ENCODE measurements at regions not wholly inside any gene's neighbourhood (a gene's known extent, or its start where the extent isn't known, plus 50 kb on each side); places are given as distances from the start of the nearest gene placed in this dataset.

- Mint-ChIP-seq H3K4me3 (no peak overlapping the region), H3K4me1 (ENCODE audit: low read depth) (no peaks in the 10 kb centered on the region), H3K36me3 (no peaks in the 10 kb centered on the region), H3K27ac (no peak overlapping the region), H3K27me3 (peaks cover 2% of the 10 kb centered on the region), H3K9me3 (no peaks in the 10 kb centered on the region)
- ChIA-PET CTCF (no interaction called here), POLR2A (no interaction called here)
- intact Hi-C loops (cut with micrococcal nuclease) = no loop called here
- no peak for DNase-seq
Observed at GRCh38 chr1:57517587-57518374, 93.9 kb upstream of the DAB1 start.

- POLR2A ChIA-PET = no interaction called here
- H3K27ac Mint-ChIP-seq = no peak overlapping the region
- CTCF ChIA-PET = no interaction called here
- no peaks in the 10 kb centered on the region for H3K36me3 Mint-ChIP-seq
- no peak overlapping the region for H3K4me3 Mint-ChIP-seq
- H3K9me3 Mint-ChIP-seq = no peaks in the 10 kb centered on the region
- peaks cover 2% of the 10 kb centered on the region for H3K27me3 Mint-ChIP-seq
- intact Hi-C loops (cut with micrococcal nuclease) = no loop called here
- H3K4me1 Mint-ChIP-seq (ENCODE audit: low read depth) = no peaks in the 10 kb centered on the region
- DNase-seq = no peak
Observed at GRCh38 chr1:57512386-57512785, 88.5 kb upstream of the DAB1 start.

DNA sequence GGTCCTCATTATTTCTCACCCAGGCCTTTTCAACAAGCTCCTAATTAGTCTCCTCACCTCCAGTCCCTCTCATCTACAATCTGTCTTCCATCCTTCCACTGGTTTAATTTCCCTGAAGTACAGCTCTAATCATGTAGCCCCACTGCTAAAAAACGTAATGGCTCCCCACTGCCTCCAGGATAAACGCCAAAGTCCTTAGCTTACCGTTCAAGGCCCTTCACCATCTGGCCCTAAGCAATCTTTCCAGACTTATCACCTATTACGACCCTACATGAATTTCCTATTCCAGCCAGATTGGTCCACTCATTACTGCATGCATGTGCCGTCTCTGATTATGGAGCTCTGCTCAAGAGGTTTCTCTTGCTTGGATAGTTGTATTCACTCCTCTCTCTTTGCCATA lies 83.1 kb upstream of the DAB1 start:
- H3K4me1 Mint-ChIP-seq (ENCODE audit: low read depth) = no peaks in the 10 kb centered on the region
- no peaks in the 10 kb centered on the region for H3K27me3 Mint-ChIP-seq
- DNase-seq = no peak
- CTCF ChIA-PET = no interaction called here
- POLR2A ChIA-PET = no interaction called here
- no peaks in the 10 kb centered on the region for H3K36me3 Mint-ChIP-seq
- H3K27ac Mint-ChIP-seq = no peak overlapping the region
- intact Hi-C loops (cut with micrococcal nuclease) = no loop called here
- H3K4me3 Mint-ChIP-seq = no peak overlapping the region
- H3K9me3 Mint-ChIP-seq = no peaks in the 10 kb centered on the region

DNA sequence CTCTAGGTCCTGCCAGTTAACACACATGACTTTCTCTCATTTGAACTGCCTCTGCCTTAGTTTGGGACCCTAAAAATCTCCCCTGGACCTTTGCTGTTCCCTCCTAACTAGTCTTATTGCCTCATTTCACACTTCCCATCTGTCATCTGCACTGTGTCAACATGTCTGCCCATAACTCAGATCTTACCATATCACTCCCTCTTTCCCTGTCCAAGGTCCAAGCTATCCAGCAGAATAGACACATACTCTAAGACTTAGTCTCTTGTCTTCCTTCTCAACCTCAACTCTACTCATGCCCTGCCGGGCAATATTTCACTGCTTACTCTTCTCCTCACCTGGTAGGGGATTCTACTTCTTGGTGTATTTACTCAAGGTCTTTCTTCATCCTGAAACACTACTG lies 79.5 kb upstream of the DAB1 start:
- ChIA-PET POLR2A (no interaction called here), CTCF (no interaction called here)
- Mint-ChIP-seq H3K4me3 (no peak overlapping the region), H3K27ac (no peak overlapping the region), H3K9me3 (no peaks in the 10 kb centered on the region), H3K36me3 (no peaks in the 10 kb centered on the region), H3K27me3 (no peaks in the 10 kb centered on the region), H3K4me1 (ENCODE audit: low read depth) (no peaks in the 10 kb centered on the region)
- intact Hi-C loops (cut with micrococcal nuclease) = no loop called here
- DNase-seq = no peak

DNA sequence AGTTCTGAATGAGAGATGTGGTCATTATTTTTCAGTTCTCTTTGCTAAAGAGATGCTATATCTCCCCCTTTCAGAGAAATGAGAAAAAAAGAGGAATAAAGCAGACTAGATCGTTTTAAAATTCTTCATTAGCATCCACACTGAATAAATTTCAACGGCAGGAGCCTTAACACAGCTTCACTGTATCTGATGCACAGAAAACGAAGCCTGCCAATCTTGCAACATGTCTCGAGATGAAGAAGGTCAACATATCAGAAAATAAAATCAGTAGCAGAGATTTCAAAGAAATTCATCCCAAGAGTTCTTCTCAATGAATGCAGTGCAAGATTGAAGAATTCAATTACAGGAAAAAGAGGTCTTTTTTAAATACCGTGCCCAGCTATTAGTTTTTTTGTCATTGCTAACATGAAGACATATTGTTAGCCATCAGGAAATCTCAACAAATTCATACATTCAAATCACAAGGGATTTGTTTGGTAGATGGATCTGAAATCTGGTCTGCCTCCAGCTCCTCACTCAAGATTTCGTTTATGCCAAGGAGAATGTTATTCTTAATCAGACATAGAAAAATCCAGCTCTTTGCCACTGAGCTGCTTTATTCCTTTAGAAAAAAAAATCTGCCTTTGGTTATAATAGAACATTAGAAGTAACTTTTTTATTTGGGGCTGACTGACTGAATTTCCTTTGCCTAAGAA lies 76.4 kb upstream of the DAB1 start:
- CTCF ChIA-PET = no interaction called here
- no peaks in the 10 kb centered on the region for H3K4me1 Mint-ChIP-seq (ENCODE audit: low read depth)
- intact Hi-C loops (cut with micrococcal nuclease) = no loop called here

GRCh38 chr1:57494530-57495079 lies 70.7 kb upstream of the DAB1 start:
- Mint-ChIP-seq H3K27me3 (no peaks in the 10 kb centered on the region), H3K36me3 (no peaks in the 10 kb centered on the region), H3K27ac (no peak overlapping the region), H3K4me3 (no peak overlapping the region), H3K9me3 (no peaks in the 10 kb centered on the region), H3K4me1 (ENCODE audit: low read depth) (no peaks in the 10 kb centered on the region)
- DNase-seq = no peak
- CTCF ChIA-PET = no interaction called here
- POLR2A ChIA-PET = no interaction called here
- intact Hi-C loops (cut with micrococcal nuclease) = no loop called here

More for the DNA sequence above, 76.4 kb upstream of the DAB1 start:
- H3K9me3 Mint-ChIP-seq = no peaks in the 10 kb centered on the region
- DNase-seq = no peak
- no peaks in the 10 kb centered on the region for H3K27me3 Mint-ChIP-seq
- no peaks in the 10 kb centered on the region for H3K36me3 Mint-ChIP-seq
- POLR2A ChIA-PET = no interaction called here
- no peak overlapping the region for H3K27ac Mint-ChIP-seq
- no peak overlapping the region for H3K4me3 Mint-ChIP-seq

DNA sequence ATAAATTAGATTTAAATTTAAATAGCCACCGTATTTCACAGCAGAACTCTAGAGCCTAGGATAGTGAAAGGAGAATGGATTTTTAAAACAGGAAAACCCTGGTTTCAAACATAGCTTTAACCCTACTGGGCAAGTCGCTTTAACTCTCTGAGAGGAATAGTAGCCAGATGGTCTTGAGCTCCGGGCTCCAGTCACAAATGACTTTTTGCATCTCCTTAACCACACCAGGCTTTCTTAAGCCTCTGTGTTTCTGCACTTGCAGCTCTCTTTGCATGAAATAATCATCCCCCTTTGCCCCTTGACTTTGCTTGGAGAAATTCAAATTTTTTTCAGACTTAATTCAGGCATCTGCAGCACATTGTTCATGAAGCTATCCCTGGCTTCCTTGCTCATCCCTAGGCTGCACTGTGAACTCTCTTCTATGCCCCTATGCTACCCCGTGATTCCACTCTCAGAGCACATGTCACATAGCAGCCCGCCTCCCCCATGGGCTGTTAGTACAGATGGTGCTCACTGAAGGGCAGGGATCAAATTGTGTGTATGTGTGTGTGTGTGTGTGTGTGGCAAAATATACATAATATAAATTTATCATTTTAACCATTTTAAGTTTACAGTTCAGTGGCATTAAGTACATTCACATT lies 68.8 kb upstream of the DAB1 start:
- Mint-ChIP-seq H3K36me3 (no peaks in the 10 kb centered on the region), H3K27me3 (no peaks in the 10 kb centered on the region), H3K4me3 (no peak overlapping the region), H3K9me3 (no peaks in the 10 kb centered on the region), H3K27ac (no peak overlapping the region), H3K4me1 (ENCODE audit: low read depth) (no peaks in the 10 kb centered on the region)
- DNase-seq = no peak
- intact Hi-C loops (cut with micrococcal nuclease) = no loop called here
- ChIA-PET POLR2A (no interaction called here), CTCF (interaction anchor here (0.9 kb wide), 1 partner anchor 89 kb away, joined by 3 read pairs; no protein-coding TSS in a partner anchor)

GRCh38 chr1:57489358-57490036 lies 65.6 kb upstream of the DAB1 start:
- DNase-seq = no peak
- no peaks in the 10 kb centered on the region for H3K4me1 Mint-ChIP-seq (ENCODE audit: low read depth)
- H3K27me3 Mint-ChIP-seq = no peaks in the 10 kb centered on the region
- H3K4me3 Mint-ChIP-seq = no peak overlapping the region
- ChIA-PET CTCF (no interaction called here), POLR2A (no interaction called here)
- no peak overlapping the region for H3K27ac Mint-ChIP-seq
- peaks cover 2% of the 10 kb centered on the region for H3K9me3 Mint-ChIP-seq
- no peaks in the 10 kb centered on the region for H3K36me3 Mint-ChIP-seq
- intact Hi-C loops (cut with micrococcal nuclease) = no loop called here

DNA sequence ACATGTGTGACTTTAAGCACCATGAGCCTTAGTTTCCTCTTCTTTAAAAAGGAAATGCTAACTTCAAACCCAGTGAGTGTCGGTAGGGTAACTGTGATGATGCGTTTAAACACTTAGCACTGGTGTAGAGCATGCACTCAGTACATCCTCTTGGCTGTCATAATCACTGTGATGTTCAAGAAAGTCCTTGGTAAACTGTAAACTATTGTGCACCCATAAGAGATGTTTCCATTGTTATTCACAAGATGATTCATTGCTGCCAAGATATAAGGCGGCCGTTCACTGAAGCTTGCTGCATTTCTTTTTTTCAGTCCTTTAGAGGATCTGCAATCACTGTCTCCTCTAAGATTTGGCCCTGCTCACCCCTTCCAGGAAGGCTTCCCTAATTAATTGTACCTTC lies 61.8 kb upstream of the DAB1 start:
- H3K9me3 Mint-ChIP-seq = peaks cover 2% of the 10 kb centered on the region
- intact Hi-C loops (cut with micrococcal nuclease) = no loop called here
- H3K4me1 Mint-ChIP-seq (ENCODE audit: low read depth) = no peaks in the 10 kb centered on the region
- H3K27me3 Mint-ChIP-seq = no peaks in the 10 kb centered on the region
- H3K36me3 Mint-ChIP-seq = no peaks in the 10 kb centered on the region
- ChIA-PET POLR2A (no interaction called here), CTCF (no interaction called here)
- no peak overlapping the region for H3K4me3 Mint-ChIP-seq
- DNase-seq = no peak
- H3K27ac Mint-ChIP-seq = no peak overlapping the region

DNA sequence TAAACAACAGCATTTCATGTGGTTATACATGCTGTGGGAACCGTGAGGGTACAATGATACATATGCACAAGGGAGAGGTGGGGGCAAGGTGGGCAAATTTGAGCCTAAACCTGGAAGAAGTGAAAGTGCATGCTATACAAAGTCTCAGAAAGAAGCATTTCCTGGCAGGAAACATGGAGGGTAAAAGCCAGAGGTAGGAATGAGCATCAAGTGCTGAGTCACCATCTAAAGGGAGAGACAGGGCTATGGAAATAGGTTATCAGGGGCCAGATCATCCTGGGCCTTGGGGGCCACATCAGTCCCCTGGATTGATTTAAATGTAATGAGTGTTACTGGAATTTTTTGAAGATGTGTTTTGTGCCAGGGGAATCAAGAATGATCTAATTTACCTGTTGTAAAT lies 60.1 kb upstream of the DAB1 start:
- Mint-ChIP-seq H3K27ac (no peak overlapping the region), H3K36me3 (no peaks in the 10 kb centered on the region), H3K27me3 (no peaks in the 10 kb centered on the region), H3K9me3 (peaks cover 2% of the 10 kb centered on the region), H3K4me3 (no peak overlapping the region), H3K4me1 (ENCODE audit: low read depth) (no peaks in the 10 kb centered on the region)
- intact Hi-C loops (cut with micrococcal nuclease) = no loop called here
- DNase-seq = no peak
- ChIA-PET CTCF (no interaction called here), POLR2A (no interaction called here)

GRCh38 chr1:57479471-57479870 lies 55.6 kb upstream of the DAB1 start:
- POLR2A ChIA-PET = no interaction called here
- Mint-ChIP-seq H3K36me3 (no peaks in the 10 kb centered on the region), H3K27me3 (no peaks in the 10 kb centered on the region), H3K4me1 (ENCODE audit: low read depth) (no peaks in the 10 kb centered on the region), H3K4me3 (no peak overlapping the region), H3K9me3 (no peaks in the 10 kb centered on the region), H3K27ac (no peak overlapping the region)
- intact Hi-C loops (cut with micrococcal nuclease) = no loop called here
- no peak for DNase-seq
- CTCF ChIA-PET = no interaction called here

DNA sequence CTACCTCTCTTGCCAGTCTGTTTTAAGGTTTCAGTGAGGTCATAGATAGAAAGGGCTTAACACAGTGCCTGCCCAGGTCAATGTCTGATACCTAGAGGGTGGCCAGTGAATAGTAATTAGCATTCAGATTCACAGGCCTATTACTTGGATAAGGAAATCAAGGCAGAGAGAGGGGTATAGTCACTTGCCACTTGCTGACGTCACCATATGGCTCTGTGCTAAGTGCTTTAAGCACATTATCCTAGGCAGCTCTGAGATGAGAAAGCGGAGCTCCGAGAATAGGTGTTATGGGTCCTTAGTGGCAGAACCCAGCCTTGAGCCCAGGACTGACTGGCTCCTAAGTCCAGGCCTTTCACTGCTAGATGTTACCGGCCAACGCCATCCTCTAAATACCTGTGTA lies 51.5 kb upstream of the DAB1 start:
- H3K27ac Mint-ChIP-seq = no peak overlapping the region
- DNase-seq = no peak
- ChIA-PET POLR2A (no interaction called here), CTCF (no interaction called here)
- H3K4me3 Mint-ChIP-seq = no peak overlapping the region
- no peaks in the 10 kb centered on the region for H3K36me3 Mint-ChIP-seq
- no peaks in the 10 kb centered on the region for H3K4me1 Mint-ChIP-seq (ENCODE audit: low read depth)
- intact Hi-C loops (cut with micrococcal nuclease) = no loop called here
- no peaks in the 10 kb centered on the region for H3K27me3 Mint-ChIP-seq
- no peaks in the 10 kb centered on the region for H3K9me3 Mint-ChIP-seq
